Upper lobe of right lung (tissue), 1 donor: ENCODE measurements at regions not wholly inside any gene's neighbourhood (a gene's known extent, or its start where the extent isn't known, plus 50 kb on each side); places are given as distances from the start of the nearest gene placed in this dataset.

Experiments
- ATAC-seq: fragments of 200-7000 bp; cut with Tn5 transposase; one replicate; pipeline ENCODE4 v1.9.1; 2020; ENCODE audit warnings: mild to moderate bottlenecking, moderate library complexity
- DNase-seq: peaks from one replicate; pipeline ENCODE4 v3.0.0-alpha.2; 2020
- H3K27ac ChIP-seq: fragments of 200-600 bp; one replicate; pipeline ENCODE4 v1.8.0; 2022
- H3K27me3 ChIP-seq: fragments of 200-600 bp; one replicate; pipeline ENCODE4 v1.8.0; 2022; ENCODE audit warnings: mild to moderate bottlenecking
- H3K36me3 ChIP-seq: fragments of 200-600 bp; one replicate; pipeline ENCODE4 v1.8.0; 2022
- H3K4me1 ChIP-seq: fragments of 200-600 bp; one replicate; pipeline ENCODE4 v1.8.0; 2022
- H3K4me3 ChIP-seq: fragments of 200-600 bp; one replicate; pipeline ENCODE4 v1.8.0; 2022; ENCODE audit warnings: mild to moderate bottlenecking
- H3K9me3 ChIP-seq: fragments of 200-600 bp; one replicate; pipeline ENCODE4 v1.8.0; 2022
- CTCF ChIP-seq: fragments of 200-600 bp; IDR thresholded peaks from one replicate; pipeline ENCODE4 v1.8.0; 2022; ENCODE audit warnings: antibody characterized with exemption
- intact Hi-C: fragments of 100-400 bp; cut with DNase I; formaldehyde crosslinking; loops from one replicate; pipeline ENCODE4 v1.11.0; 2022
- donor health status: DM: no; HTN: yes; CAD: no; lungs with severe emphysema.

- ATAC-seq (no peak), DNase-seq (no peak)
- intact Hi-C loops = no loop called here
- Histone ChIP-seq H3K9me3 (no peaks in the 10 kb centered on the region), H3K36me3 (no peaks in the 10 kb centered on the region), H3K4me3 (no peak overlapping the region), H3K4me1 (no peaks in the 10 kb centered on the region), H3K27ac (no peak overlapping the region), H3K27me3 (no peaks in the 10 kb centered on the region)
- no peak for TF ChIP-seq CTCF
These were observed 143.5 kb upstream of the SOX2 start for GRCh38 chr3:181568248-181568647.

- TF ChIP-seq CTCF = no peak
- DNase-seq (no peak), ATAC-seq (no peak)
- Histone ChIP-seq H3K27me3 (no peaks in the 10 kb centered on the region), H3K36me3 (no peaks in the 10 kb centered on the region), H3K4me3 (no peak overlapping the region), H3K9me3 (no peaks in the 10 kb centered on the region), H3K27ac (no peak overlapping the region), H3K4me1 (no peaks in the 10 kb centered on the region)
- intact Hi-C loops = no loop called here
These were observed 144.2 kb upstream of the SOX2 start for GRCh38 chr3:181567311-181568075.

- intact Hi-C loops = no loop called here
- DNase-seq = no peak
- H3K36me3 ChIP-seq = no peaks in the 10 kb centered on the region
- TF ChIP-seq CTCF = no peak
- no peaks in the 10 kb centered on the region for H3K27me3 ChIP-seq
- no peaks in the 10 kb centered on the region for H3K4me1 ChIP-seq
- no peak overlapping the region for H3K4me3 ChIP-seq
- no peak overlapping the region for H3K27ac ChIP-seq
- ATAC-seq = no peak
- H3K9me3 ChIP-seq = no peaks in the 10 kb centered on the region
These were observed 146.3 kb upstream of the SOX2 start for GRCh38 chr3:181565416-181565815.

DNA sequence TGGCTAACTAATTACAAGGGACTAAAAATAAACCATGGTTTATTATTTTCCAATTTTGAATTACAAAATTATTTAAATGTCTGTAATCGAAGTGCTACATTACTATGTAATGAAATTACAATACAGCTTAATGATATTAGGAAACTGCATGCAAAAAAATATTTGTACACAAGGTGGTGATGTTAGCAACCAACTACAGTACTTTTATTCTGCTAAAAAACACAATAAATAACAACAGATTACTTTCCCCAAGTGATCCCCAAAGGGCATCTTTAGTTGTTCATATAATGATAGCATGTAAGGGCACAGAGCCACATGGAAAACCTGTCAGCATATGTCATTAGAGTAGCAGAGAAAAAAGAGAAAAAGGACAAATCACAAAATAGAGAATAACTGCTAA is 147.5 kb upstream of the SOX2 start:
- H3K27me3 ChIP-seq = no peaks in the 10 kb centered on the region
- H3K4me1 ChIP-seq = no peaks in the 10 kb centered on the region
- no peak overlapping the region for H3K27ac ChIP-seq
- intact Hi-C loops = no loop called here
- no peak for TF ChIP-seq CTCF
- H3K9me3 ChIP-seq = no peaks in the 10 kb centered on the region
- no peak for ATAC-seq
- H3K4me3 ChIP-seq = no peak overlapping the region
- H3K36me3 ChIP-seq = no peaks in the 10 kb centered on the region
- DNase-seq = no peak

DNA sequence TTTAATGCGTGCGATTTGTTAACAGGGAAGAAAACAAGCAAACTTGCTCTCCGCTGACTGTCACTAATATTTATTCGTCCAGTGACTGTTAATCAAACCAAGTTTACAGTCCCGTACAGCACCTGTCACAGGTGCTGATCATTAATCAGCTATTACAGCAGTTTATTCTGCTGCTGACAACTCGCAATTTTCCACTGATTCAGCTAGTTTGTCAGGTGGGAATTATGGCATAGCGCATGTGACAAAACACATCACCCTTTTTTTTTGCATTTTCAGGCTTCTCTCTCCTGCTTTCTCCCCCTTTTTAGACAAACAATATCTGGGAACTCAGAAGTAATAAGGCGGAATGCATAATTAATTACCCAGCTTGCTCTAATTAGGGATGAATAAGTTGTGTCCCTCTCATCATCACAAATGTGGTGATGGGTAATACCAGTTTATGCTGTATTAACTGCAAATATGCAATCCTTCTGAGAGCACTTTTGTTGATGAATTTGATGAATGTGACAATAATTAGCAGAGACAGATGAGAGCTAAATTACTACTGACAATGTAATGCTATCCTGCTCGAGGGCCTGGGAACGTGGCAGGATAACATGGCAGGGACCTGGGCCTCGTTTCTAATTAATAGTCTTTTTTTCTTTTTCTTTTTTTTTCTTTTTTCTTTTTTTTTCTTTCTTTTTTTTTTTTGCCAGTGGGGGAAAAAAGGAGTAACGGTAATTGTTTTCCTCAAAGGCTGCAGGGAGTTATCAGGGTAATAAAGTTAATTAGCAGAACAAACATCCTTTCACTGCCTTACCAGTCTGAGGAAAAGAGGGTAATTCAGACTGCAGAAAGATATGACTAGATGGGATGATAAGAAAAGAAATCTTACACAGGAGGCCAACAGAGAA is 150.3 kb upstream of the SOX2 start:
- no peaks in the 10 kb centered on the region for H3K27me3 ChIP-seq
- no peak overlapping the region for H3K27ac ChIP-seq
- no peak for TF ChIP-seq CTCF
- intact Hi-C loops = no loop called here
- no peak overlapping the region for H3K4me3 ChIP-seq
- no peaks in the 10 kb centered on the region for H3K36me3 ChIP-seq
- ATAC-seq (no peak), DNase-seq (no peak)
- H3K4me1 ChIP-seq = no peaks in the 10 kb centered on the region
- no peaks in the 10 kb centered on the region for H3K9me3 ChIP-seq
